OCI-LY3 (cell line): ENCODE measurements at regions not wholly inside any gene's neighbourhood (a gene's known extent, or its start where the extent isn't known, plus 50 kb on each side); places are given as distances from the start of the nearest gene placed in this dataset.

Source experiments
- CTCF ChIP-seq: fragments of 200-600, 300-600 bp; sonication (generic); IDR thresholded peaks from 2 replicates; pipeline ENCODE4 v1.5.1; 2014; ENCODE audit warnings: antibody characterized with exemption, low read length, low read depth
- EZH2phosphoT487 ChIP-seq: fragments of 200-600 bp; shearing (Covaris generic); IDR thresholded peaks from 2 replicates; pipeline ENCODE4 v1.6.1; 2018; ENCODE audit warnings: antibody characterized with exemption, mixed run types, low read depth

- TF ChIP-seq EZH2phosphoT487 (no peak), CTCF (no peak)
Measured at GRCh38 chr5:51001227-51001923, 334.9 kb downstream of the PARP8 start.
